IMR-90 (cell line): ENCODE measurements at regions not wholly inside any gene's neighbourhood (a gene's known extent, or its start where the extent isn't known, plus 50 kb on each side); places are given as distances from the start of the nearest gene placed in this dataset.

Experiments
- CEBPB ChIP-seq: IDR thresholded peaks from 2 replicates; pipeline ENCODE4 v1.6.1; 2012; ENCODE audit warnings: low read depth, low read length, improper control_type of control experiment
- CHD1 ChIP-seq: IDR thresholded peaks from 2 replicates; pipeline ENCODE4 v1.6.1; 2012; ENCODE audit warnings: low read depth, low read length, improper control_type of control experiment
- CTCF ChIP-seq: conservative IDR thresholded peaks from 2 replicates; pipeline ENCODE4 v1.5.1; 2012; ENCODE audit warnings: mild to moderate bottlenecking, low read depth, low read length, improper control_type of control experiment
- MAFK ChIP-seq: IDR thresholded peaks from 2 replicates; pipeline ENCODE4 v1.6.1; 2012; ENCODE audit warnings: low read depth, low read length, improper control_type of control experiment
- MAZ ChIP-seq: IDR thresholded peaks from 2 replicates; pipeline ENCODE4 v1.6.1; 2012; ENCODE audit warnings: low read depth, mild to moderate bottlenecking, low read length, improper control_type of control experiment, moderate library complexity, borderline replicate concordance
- MXI1 ChIP-seq: IDR thresholded peaks from 2 replicates; pipeline ENCODE4 v1.6.1; 2012; ENCODE audit warnings: low read depth, mild to moderate bottlenecking, low read length, moderate library complexity, borderline replicate concordance
- POLR2A ChIP-seq: IDR thresholded peaks from 2 replicates; pipeline ENCODE4 v1.6.1; 2012; ENCODE audit warnings: mild to moderate bottlenecking, low read depth, low read length
- RFX5 ChIP-seq: IDR thresholded peaks from 2 replicates; pipeline ENCODE4 v1.8.0; 2012; ENCODE audit warnings: low read depth, mild to moderate bottlenecking, low read length, moderate library complexity
- SMC3 ChIP-seq: fragments of 150-350 bp; IDR thresholded peaks from 2 replicates; pipeline ENCODE4 v1.6.1; 2016; ENCODE audit warnings: low read depth, mild to moderate bottlenecking, antibody characterized with exemption, low read length, moderate library complexity
- USF2 ChIP-seq: fragments of 150-350 bp; IDR thresholded peaks from 2 replicates; pipeline ENCODE4 v1.6.1; 2017; ENCODE audit warnings: mild to moderate bottlenecking, antibody characterized with exemption, low read length, low read depth

- TF ChIP-seq CEBPB (no peak), MXI1 (no peak), CTCF (no peak), MAFK (no peak), POLR2A (no peak), MAZ (no peak), CHD1 (no peak), SMC3 (no peak), USF2 (no peak), RFX5 (no peak)
These were observed 966.3 kb upstream of the CITED2 start for GRCh38 chr6:140340795-140341194.
